ENCODE measurements at regions not wholly inside any gene's neighbourhood (a gene's known extent, or its start where the extent isn't known, plus 50 kb on each side); places are given as distances from the start of the nearest gene placed in this dataset.

DNA sequence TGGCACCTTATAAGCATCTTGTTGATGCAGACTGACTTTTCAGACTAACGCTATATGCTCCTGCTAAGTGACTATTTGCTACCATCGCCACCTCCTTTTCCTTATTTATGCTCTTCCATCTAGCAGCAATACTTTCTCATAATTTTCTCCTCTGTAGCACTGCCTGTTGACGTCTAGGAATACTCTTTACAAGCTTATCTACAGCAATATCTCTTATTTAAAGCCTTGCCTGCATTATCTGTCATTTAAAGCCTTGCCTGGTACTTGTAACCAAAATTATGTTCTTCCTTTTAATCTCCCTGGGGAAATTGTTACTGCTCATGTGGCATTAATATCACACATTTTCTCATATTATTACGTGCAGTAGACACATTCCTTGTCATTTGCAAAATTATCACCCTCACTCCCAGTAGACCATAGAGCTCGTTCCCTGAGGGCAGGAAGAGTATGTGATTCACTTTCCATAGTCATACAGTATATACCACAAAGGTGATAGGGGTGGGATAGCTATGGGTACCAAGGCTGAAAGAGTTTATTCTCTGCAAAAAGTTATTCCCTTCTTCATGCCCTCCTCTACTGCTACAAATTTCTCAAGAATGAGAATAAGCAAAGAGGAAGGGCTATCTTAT is 359.7 kb upstream of the PCDH15 start:
- TF ChIP-seq, protein P1, sequence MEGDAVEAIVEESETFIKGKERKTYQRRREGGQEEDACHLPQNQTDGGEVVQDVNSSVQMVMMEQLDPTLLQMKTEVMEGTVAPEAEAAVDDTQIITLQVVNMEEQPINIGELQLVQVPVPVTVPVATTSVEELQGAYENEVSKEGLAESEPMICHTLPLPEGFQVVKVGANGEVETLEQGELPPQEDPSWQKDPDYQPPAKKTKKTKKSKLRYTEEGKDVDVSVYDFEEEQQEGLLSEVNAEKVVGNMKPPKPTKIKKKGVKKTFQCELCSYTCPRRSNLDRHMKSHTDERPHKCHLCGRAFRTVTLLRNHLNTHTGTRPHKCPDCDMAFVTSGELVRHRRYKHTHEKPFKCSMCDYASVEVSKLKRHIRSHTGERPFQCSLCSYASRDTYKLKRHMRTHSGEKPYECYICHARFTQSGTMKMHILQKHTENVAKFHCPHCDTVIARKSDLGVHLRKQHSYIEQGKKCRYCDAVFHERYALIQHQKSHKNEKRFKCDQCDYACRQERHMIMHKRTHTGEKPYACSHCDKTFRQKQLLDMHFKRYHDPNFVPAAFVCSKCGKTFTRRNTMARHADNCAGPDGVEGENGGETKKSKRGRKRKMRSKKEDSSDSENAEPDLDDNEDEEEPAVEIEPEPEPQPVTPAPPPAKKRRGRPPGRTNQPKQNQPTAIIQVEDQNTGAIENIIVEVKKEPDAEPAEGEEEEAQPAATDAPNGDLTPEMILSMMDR (IDR thresholded peaks at IDR 0.05), result no peak
- TF ChIP-seq POLR2AphosphoS5 (IDR thresholded peaks at IDR 0.05), result no peak
